Mesenteric fat pad (tissue), 1 donor: ENCODE measurements at regions not wholly inside any gene's neighbourhood (a gene's known extent, or its start where the extent isn't known, plus 50 kb on each side); places are given as distances from the start of the nearest gene placed in this dataset.

Experiments
- DNase-seq: peaks from one replicate; pipeline ENCODE4 v3.0.0-alpha.2; 2020; ENCODE audit warnings: low spot score
- donor health status: DM: yes; HTN: yes; CAD: no.

DNA sequence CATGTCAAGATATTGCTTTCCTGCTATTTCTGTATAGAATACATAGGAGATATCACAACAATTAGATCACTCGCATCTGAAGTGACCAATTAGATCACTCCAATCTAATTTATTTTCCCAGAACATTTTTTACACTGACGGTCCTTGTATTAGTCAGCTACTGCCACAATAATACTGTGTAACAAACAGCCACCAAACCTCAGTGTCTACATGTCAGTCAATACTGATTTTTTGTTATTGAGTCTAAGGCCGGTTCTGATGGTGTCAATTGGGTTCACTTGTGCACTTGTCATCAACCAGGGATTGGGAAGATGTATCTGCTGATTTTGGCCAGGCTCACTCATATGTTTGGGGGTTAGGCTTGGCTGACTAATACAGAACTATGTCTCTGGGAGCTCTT lies 275.9 kb upstream of the NFE2L3 start:
- no peak for DNase-seq

DNA sequence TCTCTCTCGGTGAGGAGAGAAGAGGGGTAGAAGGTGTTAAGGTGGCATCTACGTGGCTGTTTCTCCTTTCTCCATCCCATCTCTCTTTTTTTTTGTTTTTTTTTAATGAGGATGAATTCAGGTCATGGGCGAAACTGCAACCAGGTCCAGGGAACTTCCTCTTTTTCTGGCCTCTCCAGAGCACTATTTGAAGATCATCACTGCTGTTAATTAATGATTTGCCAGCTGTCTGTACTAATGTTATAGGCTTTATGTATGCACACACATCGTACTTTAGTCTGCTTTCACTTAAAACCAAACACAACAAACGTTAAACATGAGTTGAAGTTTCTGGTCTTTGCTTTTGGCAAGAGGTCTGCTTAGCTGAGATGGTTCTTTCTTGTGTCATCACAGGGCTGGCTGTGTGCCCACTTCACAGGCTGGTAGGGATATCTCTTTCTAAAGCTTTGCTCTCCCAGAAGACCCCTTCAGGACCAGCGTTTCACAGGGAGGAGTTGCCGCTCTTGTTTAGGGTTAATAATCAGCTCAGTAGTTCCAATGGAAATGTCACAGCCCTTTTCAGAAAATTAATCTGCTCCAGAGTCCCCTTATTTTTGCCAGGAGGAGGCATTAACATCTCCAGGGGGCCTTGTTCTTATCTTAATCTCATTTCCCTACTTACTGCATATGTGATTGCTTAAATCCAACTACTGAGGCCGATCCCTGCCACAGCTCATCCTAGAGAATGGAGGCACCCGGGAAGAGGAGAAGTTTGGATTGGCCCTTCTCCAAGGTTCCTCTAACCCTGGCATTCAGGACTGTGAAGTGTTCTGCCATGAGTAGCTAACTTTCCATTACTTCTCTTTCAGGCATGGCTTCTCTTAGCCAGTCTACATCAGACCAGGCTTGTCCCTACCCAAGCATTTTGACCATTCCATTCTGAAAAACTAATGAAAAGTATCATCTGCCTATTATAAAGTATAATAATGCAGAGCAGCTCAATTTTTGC lies 273.9 kb upstream of the NFE2L3 start:
- no peak for DNase-seq

DNA sequence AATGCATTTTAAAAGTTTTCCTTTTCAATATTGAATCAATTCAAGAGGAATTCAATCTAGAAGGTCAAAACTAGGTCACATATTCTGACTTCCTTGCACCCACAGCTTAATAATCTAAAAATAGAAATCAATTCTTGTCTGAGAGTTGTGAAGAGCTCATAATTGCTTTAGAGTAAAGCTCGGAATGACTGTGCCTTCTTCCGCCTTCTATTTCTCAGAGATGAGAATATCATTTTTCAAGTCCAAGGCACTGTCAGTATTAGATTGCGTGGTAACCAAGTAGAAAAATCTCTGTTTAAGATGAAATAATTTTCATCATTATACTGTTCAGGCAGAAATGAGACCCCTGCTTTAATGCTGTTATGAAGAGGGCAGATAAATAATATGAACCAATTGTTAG lies 272.2 kb upstream of the NFE2L3 start:
- DNase-seq: no peak

DNA sequence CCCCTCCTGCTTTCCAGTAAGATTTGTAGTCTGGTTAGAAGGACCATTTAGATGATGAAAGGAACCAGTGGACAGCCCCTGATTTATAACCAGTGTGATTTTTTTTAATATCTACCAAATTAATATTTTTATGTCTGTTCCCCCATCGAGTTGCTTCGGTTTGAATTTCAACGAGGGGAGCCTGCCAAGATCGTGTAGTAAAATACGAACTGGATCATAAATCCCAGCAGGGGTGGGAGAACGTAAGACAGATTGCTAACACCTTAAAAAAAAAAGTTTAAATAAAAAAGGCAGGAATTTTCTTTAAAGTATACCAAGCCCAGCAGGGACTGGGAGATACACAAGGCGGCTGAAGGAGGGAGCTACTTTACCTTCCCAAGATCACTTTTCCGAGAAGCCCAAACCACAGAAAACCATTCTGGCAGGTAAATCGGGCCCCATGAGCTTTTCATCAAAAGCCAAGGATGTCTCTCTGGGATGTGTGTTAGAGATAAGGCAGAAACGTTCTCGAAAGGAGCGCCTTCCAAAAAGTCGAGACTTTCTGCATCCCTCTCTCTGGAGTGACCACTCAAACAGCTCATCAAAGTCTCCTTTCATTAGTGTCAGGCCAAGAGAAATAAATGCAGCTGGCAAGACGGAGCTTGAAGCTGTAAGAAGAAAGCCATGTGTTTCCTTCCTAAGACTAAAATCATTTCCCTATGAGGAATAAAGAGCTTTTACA lies 270.5 kb upstream of the NFE2L3 start:
- DNase-seq: no peak

DNA sequence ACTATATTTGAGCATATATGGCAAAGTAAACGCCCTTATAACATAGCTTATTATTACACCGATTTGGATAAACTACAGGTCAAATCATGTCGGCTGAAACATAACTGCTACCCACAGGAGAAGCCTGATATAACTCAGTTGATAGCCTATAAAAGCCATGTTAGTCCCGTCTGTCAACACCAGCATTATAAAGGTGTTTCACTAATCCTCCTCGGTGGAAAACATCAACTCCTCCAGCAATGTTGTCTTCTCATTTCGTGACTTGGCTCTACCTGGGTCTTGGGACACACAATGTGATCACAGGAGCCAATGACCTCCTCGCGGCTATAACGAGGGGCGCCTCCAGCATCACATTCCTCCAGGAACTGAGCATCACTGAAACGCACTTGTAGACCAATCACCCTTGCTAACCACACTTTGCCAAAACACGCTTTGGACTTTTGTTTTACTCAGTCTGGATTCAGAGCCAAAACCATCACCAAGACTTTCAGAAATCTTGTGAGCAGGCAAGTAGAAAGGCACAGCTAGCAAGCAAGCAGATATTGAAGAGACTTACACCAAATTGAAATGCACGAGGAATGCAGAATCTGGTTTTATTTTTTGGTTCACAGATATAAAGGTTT lies 269.7 kb upstream of the NFE2L3 start:
- no peak for DNase-seq

DNA sequence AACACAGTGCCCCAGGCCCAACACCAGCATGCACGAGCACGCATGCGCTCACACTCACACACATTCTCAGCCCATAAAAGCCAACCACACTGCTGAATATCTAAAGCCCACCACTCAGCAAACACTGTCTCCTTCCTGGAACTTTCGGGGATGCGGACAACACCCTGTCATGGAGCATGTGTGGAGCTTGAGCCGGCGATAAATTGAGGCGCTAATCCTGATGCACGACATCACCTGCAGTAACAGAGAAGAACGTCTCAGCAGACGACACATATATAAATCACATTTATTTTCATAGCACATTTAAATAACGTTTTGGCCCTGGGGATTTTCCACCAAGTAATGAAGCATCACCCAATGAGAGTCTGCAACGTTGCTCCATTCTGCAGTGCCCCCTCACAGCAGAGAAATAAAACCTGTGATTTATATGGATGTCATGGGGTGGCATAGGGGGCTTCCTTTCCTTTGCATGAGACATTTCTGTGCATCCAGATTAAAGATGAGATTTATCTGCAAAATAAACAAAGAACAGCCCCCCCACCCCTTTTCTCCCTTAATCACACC lies 267.7 kb upstream of the NFE2L3 start:
- DNase-seq: no peak

DNA sequence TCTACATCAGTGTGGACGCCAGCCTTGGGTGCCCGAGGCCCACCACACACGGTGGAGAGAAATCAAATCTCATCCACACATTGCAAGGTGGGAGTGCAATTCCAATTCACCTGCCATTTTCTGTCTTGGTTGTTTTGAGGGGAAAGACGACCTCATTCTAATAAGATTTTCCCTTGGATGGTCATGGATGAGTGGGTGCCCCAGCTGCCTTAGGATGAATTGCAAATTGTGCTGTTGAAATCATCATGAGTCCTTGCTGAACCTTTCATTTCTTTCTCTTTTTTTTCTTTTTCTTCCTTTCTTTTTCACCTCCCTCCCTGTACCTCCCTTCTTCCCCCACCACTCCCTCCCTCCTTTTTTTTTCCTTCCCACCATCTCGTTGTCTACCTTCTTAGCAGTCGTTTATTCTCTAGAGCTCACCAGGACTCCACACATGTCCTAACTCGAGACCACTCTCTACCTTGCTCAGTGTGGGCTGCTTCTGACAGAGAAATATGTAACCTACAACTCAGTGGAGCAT lies 266.9 kb upstream of the NFE2L3 start:
- no peak for DNase-seq

DNA sequence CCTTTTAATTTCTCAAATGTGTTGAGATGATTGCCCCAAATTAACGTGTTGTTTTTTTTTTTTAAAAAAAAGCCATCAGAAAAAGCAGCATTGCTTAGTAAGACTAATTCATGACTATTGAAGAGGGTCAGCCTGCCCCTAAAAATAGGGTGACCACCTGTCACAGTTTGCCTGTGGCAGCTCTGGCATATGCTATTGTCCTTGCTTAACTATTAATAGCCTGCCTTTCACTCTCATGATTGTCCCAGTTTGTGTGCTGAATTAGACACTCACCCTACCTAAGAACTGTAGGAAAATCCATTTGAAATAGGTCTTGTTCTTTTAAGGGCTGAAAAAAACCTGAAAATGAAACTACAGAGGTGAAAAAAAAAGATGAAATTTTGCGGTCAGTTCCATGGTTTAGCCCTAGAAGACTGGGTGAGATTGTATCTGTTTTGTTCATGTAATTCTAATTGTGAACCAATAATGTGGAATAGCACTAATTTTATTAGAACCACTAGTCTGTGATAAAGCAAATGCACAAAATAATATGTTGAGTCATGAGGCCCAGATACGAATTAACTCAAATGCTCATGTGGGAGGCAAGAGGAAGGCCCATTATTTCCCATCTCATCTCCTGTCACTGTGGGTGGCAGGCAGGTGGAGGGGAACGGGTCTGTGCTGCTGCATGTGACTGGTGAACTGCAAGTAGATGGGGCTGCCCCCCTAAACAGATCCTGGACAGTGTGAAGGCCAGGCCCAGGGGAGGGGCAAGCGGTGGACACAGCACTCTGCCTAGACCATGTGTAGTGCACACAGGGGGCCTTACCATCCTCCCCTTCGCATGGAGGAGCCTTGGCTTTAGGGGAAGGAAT lies 265.4 kb upstream of the NFE2L3 start:
- DNase-seq: no peak

DNA sequence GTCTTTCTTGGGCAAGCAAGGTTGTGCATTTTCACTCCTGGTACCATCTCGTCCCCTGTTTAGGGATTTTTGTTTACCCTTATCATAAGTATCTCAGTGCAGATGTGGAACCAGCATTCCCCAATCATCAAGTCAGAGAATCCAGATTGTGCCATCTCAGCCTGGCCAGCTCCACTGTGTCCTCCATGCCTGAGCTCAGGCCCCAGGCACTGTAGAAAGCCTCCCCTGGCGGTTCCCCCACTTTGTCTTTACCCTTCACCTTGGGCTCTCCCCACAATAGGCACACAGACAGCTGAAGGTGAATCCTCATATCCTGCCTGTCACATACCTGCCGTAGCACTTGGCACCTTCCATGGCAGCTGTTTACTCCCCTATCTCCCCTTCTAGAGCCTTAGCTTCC lies 264.7 kb upstream of the NFE2L3 start:
- DNase-seq: no peak

DNA sequence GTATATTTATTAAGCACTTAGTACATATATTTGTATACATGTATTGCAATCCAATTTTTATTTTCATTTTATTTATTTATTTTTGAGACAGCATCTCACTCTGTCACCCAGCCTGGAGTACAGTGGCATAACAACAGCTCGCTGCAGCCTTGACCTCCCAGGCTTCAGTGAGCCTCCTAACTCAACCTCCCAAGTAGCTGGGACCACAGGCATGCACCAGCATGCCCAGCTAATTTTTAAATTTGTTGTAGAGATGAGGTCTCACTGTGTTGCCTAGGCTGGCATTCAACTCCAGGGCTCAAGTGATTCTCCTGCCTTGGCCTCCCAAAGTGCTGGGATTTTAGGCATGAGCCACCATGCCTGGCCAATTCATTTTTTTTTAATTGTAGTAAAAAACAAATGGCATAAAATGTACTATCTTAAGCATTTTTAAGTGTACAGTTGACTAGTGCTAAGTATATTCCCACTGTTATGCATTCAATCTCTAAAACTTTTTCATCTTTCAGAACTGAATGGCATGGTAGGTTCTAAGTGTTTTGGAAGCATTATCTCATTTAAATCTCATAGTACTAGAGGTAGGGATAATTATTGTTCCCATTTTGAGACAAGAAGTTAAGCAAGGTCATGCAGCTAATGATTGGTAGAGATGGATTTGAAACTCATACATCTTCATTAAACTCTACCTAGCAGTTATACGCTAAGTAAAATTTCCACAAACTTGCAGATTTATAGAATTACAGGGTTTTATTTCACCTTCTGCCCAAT lies 264.0 kb upstream of the NFE2L3 start:
- DNase-seq: no peak

DNA sequence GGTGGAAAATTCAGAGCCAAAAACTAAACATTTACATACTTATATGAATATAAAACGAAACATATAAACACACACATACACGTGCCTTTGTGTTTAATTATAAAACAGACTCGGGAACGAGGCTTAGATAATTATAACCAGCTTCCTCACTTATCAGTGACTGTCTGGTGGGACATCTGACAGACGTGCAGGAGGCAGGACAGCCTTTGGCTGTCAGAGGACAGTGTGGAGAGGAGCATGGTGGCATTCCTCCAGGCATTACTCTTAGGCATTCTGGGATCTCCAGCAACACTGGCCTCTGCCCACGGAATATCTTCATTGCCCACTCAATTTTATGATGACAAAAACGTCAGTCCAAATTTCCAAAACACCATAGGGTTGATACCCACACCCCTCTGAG lies 262.2 kb upstream of the NFE2L3 start:
- no peak for DNase-seq

DNA sequence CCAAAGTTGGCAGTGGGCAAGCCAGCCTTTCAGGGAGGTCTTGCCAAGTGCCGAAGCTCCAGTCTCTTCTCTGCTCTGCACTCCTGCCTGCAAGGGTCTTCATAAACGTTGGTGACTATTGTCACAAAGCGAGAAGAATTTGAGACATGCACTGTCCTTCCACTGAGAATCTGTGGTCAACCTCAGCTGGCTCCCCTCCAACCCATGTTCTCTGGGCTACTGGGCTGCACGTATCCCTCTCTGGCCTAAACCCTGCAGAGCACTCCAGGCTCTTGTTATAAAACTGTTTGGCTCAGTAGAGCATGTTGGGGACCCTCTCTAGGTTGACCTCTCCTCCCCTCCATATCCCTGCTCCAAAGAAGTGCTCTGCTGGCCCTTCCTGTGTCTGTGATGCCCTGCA lies 260.4 kb upstream of the NFE2L3 start:
- no peak for DNase-seq

DNA sequence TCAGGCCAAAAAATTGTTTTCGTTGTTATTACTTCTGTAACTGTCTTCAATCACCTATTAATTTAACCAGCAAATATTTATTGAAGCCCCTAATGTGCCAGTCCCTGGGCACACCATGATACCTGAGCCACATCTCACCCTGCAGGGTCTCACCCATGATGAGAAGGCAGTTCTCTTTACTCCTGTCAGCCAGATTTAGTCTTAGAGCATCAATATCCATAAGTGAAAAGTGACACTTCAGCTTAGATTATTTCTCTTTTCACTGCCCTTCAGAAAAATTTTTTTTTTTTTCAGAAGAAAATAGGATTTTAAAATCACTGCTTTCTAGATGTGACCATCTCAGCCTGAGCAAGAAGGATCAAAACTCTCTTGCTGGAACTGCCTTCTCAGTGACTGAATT lies 258.6 kb upstream of the NFE2L3 start:
- DNase-seq: no peak

DNA sequence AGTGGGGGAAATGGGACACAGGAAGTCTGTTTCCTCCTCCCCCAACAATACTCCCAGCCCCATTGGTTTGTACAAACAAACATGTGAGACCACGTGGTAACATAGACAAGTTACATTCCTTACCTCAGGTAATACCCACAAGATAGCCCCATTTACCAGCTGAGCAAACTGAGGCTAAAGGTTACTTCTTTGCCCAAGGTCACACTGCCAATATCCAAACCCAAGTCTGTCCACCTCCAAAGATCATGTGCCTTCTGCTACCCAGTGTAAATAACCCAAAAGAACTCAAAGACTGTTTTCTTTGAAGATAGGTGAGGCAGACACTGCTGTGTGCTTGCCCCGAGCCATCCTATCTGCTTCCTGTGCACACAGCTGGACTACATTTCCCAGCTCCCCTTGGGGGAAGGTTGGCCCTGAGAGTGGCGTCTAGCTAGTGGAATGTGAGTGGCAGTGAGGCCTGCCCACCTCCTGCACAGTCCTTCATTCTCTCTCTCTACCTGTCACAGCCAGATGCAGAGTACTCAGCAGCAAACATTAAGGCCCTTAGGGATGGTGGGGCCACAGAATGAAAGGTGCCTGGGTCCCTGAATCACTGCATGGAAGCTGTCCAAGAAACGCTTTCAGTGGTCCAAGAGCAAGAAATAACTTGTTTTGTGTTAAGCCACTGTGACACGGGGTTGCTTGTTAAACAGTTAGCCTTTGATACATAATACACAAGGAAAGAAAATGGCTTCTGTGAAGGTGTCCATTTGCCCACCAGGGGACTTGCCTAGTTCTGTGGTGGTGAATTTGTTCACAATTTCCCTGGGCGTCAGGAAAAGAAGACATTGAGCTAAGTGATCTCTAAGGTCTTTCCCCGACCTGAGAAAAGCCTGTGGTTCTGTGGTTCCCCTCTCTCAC lies 257.7 kb upstream of the NFE2L3 start:
- no peak for DNase-seq

DNA sequence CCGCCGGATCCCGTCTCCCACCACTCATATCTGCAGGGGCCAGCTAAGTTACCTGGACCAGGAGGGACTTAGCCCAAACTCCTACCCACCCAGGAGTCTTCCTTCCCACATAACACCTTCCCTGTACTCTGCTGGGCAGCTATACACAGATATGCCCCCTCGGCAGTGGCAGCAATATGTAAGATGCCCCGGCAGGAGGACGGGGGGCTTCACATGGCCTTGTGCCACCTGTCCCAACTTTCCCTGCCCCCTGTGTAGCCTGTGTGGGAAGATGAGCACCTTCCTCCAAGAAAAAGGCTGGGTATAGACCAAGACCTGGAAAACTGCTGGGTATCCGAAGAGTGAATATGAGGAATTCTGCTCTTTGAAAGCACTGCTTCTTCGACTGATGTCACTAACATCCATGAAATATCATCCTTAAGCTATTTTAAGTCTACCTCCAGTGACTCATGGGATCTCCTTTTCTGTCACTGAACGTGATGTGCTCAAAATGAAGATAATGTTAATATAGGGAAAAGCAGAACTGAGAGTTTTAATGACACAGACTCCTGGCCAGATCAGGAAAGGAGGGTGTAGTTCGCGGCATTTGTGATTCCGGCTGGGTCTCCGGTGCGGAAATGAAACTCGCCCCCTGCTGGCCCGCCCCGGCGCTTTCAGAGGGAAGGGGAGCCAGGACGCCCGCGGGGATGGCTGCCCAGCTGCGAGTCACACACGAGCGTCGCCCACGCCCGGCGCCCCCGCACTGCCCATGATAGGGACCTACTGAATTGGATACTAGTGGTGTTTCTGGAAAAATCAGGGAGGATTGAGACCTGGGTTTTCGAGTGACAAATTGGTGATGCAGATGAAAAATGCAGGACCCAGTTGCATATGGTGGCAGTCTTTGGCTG lies 256.9 kb upstream of the NFE2L3 start:
- no peak for DNase-seq

DNA sequence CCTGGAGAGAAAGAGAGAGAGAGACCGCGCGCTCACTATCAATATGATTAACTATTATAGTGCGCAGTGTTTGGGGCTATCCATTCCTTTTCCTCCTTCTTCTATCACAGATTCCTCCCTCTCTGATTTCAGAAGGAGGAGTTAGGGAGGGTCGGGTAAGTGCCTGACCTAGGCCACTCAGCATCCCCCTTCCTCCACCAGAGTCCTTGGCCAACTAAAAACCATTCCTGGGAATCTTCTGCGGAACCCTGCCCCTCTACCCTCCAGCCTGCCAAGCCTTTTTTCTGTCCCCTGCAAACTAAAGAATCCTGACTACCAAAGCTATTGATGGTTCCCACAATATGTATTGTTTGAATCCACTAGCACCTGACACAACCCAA lies 256.2 kb upstream of the NFE2L3 start:
- DNase-seq: no peak

DNA sequence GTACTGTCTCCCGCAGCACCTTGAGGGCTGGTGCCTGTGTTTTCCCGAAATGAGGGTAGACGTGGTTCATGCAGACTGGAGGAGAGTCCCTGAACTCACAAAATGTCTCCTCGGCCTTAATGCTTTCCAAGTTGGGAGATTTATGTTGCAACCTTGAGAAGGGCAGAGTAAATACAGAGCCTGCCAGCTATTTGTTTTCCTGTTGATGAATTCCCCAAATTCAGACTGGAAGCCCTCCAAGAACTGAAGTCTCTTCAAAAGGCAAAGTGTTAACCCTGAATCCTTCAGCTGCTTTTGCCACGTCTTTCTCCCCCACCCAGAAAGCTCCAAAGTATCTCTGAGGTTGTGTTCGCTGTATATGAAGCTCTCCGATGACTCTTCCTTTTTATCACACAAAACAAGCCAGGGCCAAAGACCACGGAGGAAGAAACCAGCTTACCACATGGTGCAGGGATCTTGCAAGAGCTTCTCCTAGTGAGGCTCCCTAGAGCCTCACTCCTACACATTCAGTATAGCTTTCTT lies 254.7 kb upstream of the NFE2L3 start:
- DNase-seq: no peak

DNA sequence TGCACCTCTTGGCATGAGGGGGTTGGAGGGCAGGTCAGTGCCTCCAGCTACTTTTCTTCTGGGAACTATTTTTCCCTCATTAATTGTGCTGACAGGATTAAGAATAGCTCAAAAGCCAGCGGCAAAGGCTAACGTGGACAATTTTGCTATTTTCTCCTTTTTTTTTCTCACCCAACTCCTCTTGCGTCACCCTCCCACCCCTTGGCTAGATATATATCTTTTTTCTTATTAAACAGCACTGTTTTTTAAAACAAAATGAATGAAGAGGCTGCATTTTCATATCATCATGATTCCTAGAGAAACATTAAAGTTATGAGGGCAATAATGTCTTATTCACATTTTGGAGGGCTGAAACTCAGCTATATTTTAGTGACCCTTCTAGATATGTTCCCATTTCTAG lies 251.8 kb upstream of the NFE2L3 start:
- DNase-seq: no peak
